ENCODE measurements at regions not wholly inside any gene's neighbourhood (a gene's known extent, or its start where the extent isn't known, plus 50 kb on each side); places are given as distances from the start of the nearest gene placed in this dataset.
"Not testable (repeated sequence)": the region's sequence is repeated elsewhere in the genome, so short reads cannot be mapped to it uniquely, and the experiment has no call there.

DNA sequence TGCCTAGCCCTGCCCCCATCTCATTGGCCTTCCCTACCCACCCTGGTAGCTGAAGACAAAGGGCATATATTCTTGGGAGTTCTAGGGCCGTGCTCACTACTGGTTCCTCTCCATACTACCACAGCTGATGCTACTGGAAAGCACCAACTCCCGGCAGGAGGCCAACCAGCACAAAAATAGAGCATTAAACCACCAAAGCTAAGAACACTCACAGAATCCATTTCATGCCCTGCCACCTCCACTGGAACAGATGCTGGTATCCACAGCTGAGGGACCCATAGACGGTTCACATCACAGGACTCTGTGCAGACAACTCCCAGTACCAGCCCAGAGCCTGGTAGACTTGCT lies 170.4 kb downstream of the SEC23A start:
- not testable (repeated sequence) for TF ChIP-seq POLR2A (IDR thresholded peaks at IDR 0.05)
- TF ChIP-seq, protein P1, sequence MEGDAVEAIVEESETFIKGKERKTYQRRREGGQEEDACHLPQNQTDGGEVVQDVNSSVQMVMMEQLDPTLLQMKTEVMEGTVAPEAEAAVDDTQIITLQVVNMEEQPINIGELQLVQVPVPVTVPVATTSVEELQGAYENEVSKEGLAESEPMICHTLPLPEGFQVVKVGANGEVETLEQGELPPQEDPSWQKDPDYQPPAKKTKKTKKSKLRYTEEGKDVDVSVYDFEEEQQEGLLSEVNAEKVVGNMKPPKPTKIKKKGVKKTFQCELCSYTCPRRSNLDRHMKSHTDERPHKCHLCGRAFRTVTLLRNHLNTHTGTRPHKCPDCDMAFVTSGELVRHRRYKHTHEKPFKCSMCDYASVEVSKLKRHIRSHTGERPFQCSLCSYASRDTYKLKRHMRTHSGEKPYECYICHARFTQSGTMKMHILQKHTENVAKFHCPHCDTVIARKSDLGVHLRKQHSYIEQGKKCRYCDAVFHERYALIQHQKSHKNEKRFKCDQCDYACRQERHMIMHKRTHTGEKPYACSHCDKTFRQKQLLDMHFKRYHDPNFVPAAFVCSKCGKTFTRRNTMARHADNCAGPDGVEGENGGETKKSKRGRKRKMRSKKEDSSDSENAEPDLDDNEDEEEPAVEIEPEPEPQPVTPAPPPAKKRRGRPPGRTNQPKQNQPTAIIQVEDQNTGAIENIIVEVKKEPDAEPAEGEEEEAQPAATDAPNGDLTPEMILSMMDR (IDR thresholded peaks at IDR 0.05): not testable (repeated sequence)
